ENCODE measurements at regions not wholly inside any gene's neighbourhood (a gene's known extent, or its start where the extent isn't known, plus 50 kb on each side); places are given as distances from the start of the nearest gene placed in this dataset.
"Not testable (repeated sequence)": the region's sequence is repeated elsewhere in the genome, so short reads cannot be mapped to it uniquely, and the experiment has no call there.

- TF ChIP-seq EZH2 (IDR thresholded peaks at IDR 0.05; ENCODE audit: borderline replicate concordance, insufficient read depth, low read depth, low read length, poor library complexity, severe bottlenecking), result not testable (repeated sequence)
- TF ChIP-seq, protein P1, sequence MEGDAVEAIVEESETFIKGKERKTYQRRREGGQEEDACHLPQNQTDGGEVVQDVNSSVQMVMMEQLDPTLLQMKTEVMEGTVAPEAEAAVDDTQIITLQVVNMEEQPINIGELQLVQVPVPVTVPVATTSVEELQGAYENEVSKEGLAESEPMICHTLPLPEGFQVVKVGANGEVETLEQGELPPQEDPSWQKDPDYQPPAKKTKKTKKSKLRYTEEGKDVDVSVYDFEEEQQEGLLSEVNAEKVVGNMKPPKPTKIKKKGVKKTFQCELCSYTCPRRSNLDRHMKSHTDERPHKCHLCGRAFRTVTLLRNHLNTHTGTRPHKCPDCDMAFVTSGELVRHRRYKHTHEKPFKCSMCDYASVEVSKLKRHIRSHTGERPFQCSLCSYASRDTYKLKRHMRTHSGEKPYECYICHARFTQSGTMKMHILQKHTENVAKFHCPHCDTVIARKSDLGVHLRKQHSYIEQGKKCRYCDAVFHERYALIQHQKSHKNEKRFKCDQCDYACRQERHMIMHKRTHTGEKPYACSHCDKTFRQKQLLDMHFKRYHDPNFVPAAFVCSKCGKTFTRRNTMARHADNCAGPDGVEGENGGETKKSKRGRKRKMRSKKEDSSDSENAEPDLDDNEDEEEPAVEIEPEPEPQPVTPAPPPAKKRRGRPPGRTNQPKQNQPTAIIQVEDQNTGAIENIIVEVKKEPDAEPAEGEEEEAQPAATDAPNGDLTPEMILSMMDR (IDR thresholded peaks at IDR 0.05), result not testable (repeated sequence)
These were observed 77.5 kb upstream of the RUNX3 start for GRCh38 chr1:25007390-25008191.
